Naive B cell (primary cell): ENCODE measurements at regions not wholly inside any gene's neighbourhood (a gene's known extent, or its start where the extent isn't known, plus 50 kb on each side); places are given as distances from the start of the nearest gene placed in this dataset.
"Not testable (repeated sequence)": the region's sequence is repeated elsewhere in the genome, so short reads cannot be mapped to it uniquely, and the experiment has no call there.

Source experiments
- ATAC-seq, 2 donors: fragments of 150-1000 bp; cut with Tn5 transposase; 2 replicates each; pipeline ENCODE4 v1.10.0; 2021; ENCODE audit warnings: low read depth in 2 of 2, mild to moderate bottlenecking in 2 of 2, moderate library complexity in 2 of 2
- DNase-seq: peaks from one replicate; pipeline ENCODE4 v3.0.0; 2022
- H3K27ac Mint-ChIP-seq, 6 donors: one replicate each; pipeline ENCODE4 v1.8.0; 2020 to 2022; ENCODE audit warnings: mild to moderate bottlenecking in 6 of 6, mixed read lengths in 6 of 6, moderate library complexity in 5 of 6, inconsistent platforms in 2 of 6
- H3K27me3 Mint-ChIP-seq, 3 donors: one replicate each; pipeline ENCODE4 v1.8.0; 2021 to 2022; ENCODE audit warnings: mixed read lengths in 3 of 3, mild to moderate bottlenecking in 1 of 3
- H3K36me3 Mint-ChIP-seq, 2 donors: one replicate each; pipeline ENCODE4 v1.8.0; 2020 to 2022; ENCODE audit warnings: mixed read lengths in 2 of 2, inconsistent platforms in 1 of 2, mild to moderate bottlenecking in 1 of 2
- H3K4me1 Mint-ChIP-seq, 3 donors: one replicate each; pipeline ENCODE4 v1.8.0; 2020 to 2022; ENCODE audit warnings: mixed read lengths in 3 of 3, inconsistent platforms in 1 of 3, mild to moderate bottlenecking in 1 of 3, moderate library complexity in 1 of 3
- H3K4me3 Mint-ChIP-seq, 8 donors: one replicate each; pipeline ENCODE4 v1.8.0; 2020 to 2022; ENCODE audit warnings: mild to moderate bottlenecking in 8 of 8, mixed read lengths in 8 of 8, moderate library complexity in 8 of 8, inconsistent platforms in 2 of 8
- H3K9me3 Mint-ChIP-seq, 7 donors: one replicate each; pipeline ENCODE4 v1.8.0; 2020 to 2022; ENCODE audit warnings: mixed read lengths in 7 of 7, mild to moderate bottlenecking in 5 of 7, inconsistent platforms in 2 of 7, moderate library complexity in 1 of 7

GRCh38 chrX:222800-223513, 58.2 kb upstream of the PLCXD1 start:
- H3K36me3 Mint-ChIP-seq, DNase-seq, H3K4me1 Mint-ChIP-seq, H3K4me3 Mint-ChIP-seq, H3K27me3 Mint-ChIP-seq, H3K9me3 Mint-ChIP-seq, ATAC-seq, H3K27ac Mint-ChIP-seq: not testable (repeated sequence)

GRCh38 chrX:223514-223854, 57.7 kb upstream of the PLCXD1 start:
- ATAC-seq, H3K27ac Mint-ChIP-seq, H3K4me3 Mint-ChIP-seq, H3K4me1 Mint-ChIP-seq, H3K9me3 Mint-ChIP-seq, H3K36me3 Mint-ChIP-seq, DNase-seq, H3K27me3 Mint-ChIP-seq: not testable (repeated sequence)

GRCh38 chrX:226474-227164, 54.6 kb upstream of the PLCXD1 start:
- ATAC-seq: peak; percentile 79 to 80
- not testable (repeated sequence) for H3K4me3 Mint-ChIP-seq, DNase-seq, H3K9me3 Mint-ChIP-seq, H3K27ac Mint-ChIP-seq, H3K4me1 Mint-ChIP-seq, H3K36me3 Mint-ChIP-seq, H3K27me3 Mint-ChIP-seq

- H3K27me3 Mint-ChIP-seq, H3K4me3 Mint-ChIP-seq, DNase-seq, H3K9me3 Mint-ChIP-seq, H3K36me3 Mint-ChIP-seq, H3K4me1 Mint-ChIP-seq, H3K27ac Mint-ChIP-seq, ATAC-seq: not testable (repeated sequence)
Measured at GRCh38 chrX:227396-227795, 53.8 kb upstream of the PLCXD1 start.
